ENCODE measurements at regions not wholly inside any gene's neighbourhood (a gene's known extent, or its start where the extent isn't known, plus 50 kb on each side); places are given as distances from the start of the nearest gene placed in this dataset.

DNA sequence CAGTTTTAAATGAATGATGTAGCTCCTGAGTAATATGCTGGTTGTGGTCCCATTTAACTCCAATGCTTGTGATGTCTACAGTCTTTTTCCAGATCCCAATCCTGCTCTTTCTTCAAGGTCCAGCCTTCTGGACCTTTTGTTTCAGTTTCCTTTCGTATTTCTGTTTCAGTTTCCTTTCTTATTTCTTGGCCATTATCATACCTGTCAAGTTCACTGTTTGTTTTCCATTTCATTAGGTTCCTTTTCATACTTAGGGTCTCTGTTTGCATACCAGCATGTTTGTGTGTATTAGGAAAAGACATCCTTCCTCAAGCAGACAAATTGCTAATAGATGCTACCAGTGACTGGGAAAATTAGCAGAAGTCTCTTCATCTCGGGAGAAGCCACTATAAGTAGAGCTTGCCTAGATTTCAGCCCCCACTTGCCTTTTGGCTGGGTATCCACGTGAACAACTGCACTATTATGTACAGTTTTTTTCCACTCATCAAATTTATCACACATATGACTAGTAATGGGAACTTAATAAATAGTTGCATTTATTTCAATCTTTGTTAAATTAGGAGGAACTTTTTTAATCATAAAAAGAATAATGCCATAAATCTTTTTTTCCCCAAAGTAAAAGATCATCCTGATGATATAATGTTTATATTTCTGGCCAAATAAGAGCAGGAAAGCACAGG lies 583.4 kb downstream of the BCKDHB start:
- TF ChIP-seq ZFX (IDR thresholded peaks at IDR 0.05; ENCODE audit: borderline replicate concordance) = no peak
- TF ChIP-seq, protein P1, sequence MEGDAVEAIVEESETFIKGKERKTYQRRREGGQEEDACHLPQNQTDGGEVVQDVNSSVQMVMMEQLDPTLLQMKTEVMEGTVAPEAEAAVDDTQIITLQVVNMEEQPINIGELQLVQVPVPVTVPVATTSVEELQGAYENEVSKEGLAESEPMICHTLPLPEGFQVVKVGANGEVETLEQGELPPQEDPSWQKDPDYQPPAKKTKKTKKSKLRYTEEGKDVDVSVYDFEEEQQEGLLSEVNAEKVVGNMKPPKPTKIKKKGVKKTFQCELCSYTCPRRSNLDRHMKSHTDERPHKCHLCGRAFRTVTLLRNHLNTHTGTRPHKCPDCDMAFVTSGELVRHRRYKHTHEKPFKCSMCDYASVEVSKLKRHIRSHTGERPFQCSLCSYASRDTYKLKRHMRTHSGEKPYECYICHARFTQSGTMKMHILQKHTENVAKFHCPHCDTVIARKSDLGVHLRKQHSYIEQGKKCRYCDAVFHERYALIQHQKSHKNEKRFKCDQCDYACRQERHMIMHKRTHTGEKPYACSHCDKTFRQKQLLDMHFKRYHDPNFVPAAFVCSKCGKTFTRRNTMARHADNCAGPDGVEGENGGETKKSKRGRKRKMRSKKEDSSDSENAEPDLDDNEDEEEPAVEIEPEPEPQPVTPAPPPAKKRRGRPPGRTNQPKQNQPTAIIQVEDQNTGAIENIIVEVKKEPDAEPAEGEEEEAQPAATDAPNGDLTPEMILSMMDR (IDR thresholded peaks at IDR 0.05) = no peak
- no peak overlapping the region for H3K27ac ChIP-seq

DNA sequence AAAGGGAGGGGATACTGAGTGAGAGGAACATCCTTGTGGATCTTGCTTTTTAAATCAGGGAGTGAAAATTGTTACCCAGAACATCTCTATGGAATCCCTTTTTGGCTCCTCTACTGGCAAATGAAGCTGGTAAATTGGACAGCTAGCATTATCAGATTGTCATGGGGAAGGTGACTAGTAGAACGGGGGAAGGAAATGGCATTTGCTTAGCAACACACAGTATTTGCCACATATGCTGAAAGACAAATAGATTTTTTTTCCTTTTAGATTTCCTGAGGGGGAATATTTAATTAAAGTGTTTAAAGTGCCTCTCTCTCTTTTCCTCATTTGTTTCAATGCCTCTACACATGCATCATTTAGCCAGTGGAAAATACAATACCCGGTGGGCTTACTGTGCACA lies 573.5 kb downstream of the BCKDHB start:
- no peak overlapping the region for H3K27ac ChIP-seq
- TF ChIP-seq, protein P1 (IDR thresholded peaks at IDR 0.05) = no peak
- no peak for TF ChIP-seq ZFX (IDR thresholded peaks at IDR 0.05; ENCODE audit: borderline replicate concordance)

DNA sequence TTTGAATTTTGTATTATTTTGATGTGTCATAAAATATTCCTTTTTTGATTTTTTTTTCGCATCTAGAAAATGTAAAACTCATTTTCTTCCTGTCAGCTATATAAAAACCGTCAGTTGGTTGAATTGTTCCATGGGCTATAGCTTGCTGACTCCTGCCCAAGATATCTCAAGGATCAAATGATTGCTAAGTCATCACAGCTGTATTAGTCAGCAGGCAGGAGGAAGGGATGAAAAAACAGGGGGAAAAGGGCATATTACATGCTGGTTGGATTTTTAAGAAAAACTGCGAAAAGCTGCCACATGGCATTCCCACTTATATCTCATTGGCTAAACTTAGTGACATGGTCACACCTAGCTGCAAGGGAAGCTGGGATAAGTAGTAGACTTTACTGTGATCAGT lies 569.9 kb downstream of the BCKDHB start:
- no peak overlapping the region for H3K27ac ChIP-seq
- TF ChIP-seq ZFX (IDR thresholded peaks at IDR 0.05; ENCODE audit: borderline replicate concordance) = no peak

DNA sequence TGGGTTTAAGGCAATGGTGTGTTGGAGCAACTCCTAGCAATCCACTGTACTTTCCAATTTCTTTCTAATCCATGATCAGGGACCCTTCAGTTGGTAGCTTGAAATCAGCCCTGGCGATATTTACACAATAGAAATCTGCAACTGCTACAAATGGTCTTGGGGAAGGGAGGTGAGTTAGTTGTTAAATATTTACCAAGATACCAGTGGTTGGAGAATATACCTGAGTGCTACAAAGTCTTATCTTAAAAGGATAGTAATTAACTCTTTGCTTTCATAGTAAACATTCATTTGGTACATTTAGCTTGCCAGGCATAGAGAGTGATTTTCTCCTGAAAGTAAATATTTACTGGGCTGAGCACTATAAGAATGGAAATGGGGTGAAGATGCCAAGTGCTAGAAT lies 568.2 kb downstream of the BCKDHB start:
- H3K27ac ChIP-seq = peak overlapping the region; percentile 54
- TF ChIP-seq ZFX (IDR thresholded peaks at IDR 0.05; ENCODE audit: borderline replicate concordance) = no peak
- TF ChIP-seq, protein P1 (IDR thresholded peaks at IDR 0.05) = no peak

DNA sequence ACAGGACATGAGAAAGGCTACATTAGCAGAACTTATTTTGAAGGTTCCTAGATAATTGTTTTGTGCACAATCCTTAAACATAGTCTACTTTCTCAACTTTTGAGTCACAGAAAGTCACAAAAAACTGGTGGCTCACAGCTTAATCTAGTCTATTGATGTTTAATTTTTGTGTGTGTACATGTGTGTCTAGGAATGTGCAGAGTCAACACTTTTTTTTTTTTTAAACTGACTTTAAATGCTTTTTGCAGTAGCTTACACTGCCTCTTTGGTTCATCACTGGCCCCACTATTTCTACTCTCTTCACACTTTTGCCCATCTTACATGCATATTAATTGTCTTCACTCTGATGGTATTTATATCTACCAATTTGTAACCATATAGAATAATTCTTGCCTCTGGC lies 566.9 kb downstream of the BCKDHB start:
- peak overlapping the region; percentile 54 for H3K27ac ChIP-seq
- no peak for TF ChIP-seq ZFX (IDR thresholded peaks at IDR 0.05; ENCODE audit: borderline replicate concordance)
- TF ChIP-seq, protein P1 (IDR thresholded peaks at IDR 0.05) = no peak

DNA sequence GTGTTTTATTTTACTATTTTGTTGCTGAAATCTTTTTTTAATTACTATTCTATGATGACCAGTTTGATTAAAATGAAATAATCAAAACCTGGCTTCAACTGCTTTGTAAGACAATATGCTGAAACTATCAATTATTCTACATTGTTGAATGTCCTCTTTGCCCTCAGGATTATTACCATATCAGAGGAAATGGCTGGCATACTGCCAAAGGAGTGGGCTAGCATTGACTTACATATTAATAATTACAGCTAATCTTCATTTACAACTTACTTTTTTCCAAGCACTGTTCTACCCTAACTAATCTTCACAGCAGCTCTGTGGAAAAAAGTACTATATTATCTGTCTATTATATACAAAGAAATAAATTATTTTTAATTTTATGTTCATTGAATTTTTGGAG lies 560.5 kb downstream of the BCKDHB start:
- H3K27ac ChIP-seq = no peak overlapping the region
- TF ChIP-seq, protein P1 (IDR thresholded peaks at IDR 0.05) = no peak
- TF ChIP-seq ZFX (IDR thresholded peaks at IDR 0.05; ENCODE audit: borderline replicate concordance) = no peak

DNA sequence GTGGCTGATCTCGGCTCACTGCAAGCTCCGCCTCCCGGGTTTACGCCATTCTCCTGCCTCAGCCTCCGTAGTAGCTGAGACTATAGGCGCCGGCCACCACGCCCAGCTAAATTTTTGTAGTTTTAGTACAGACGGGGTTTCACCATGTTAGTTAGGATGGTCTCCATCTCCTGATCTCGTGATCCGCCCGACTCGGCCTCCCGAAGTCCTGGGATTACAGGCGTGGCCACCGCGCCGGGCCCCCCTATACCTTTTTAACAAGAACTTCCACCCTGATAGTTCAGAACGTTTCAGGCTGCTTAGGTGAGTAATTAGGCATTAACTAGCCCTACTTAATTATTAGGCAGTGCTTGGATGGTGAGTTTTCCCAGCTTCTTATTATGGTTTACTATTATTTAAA lies 552.5 kb downstream of the BCKDHB start:
- TF ChIP-seq, protein P1 (IDR thresholded peaks at IDR 0.05) = no peak
- no peak for TF ChIP-seq ZFX (IDR thresholded peaks at IDR 0.05; ENCODE audit: borderline replicate concordance)
- H3K27ac ChIP-seq = no peak overlapping the region

DNA sequence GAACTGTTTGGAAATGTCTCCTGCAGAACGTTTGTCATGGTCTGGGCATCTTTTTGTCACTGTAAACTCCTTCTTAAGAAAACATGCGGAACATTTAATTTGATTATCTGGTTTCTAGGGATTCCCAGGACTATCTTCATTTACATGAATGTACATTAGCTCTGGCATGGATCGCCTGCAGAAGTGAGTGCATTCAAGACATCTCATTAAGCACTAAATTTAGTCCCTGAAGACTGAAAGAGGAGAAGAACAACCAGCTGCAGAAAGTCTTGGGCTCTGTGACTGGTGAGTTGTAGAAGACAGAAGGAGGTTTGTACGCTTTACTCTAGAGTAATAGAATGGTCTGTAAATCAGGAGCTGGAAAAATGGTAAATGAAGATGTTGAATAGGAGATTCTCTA lies 540.7 kb downstream of the BCKDHB start:
- no peak overlapping the region for H3K27ac ChIP-seq
- no peak for TF ChIP-seq ZFX (IDR thresholded peaks at IDR 0.05; ENCODE audit: borderline replicate concordance)
- TF ChIP-seq, protein P1 (IDR thresholded peaks at IDR 0.05) = no peak

All from 22Rv1 (cell line).